ENCODE measurements at regions not wholly inside any gene's neighbourhood (a gene's known extent, or its start where the extent isn't known, plus 50 kb on each side); places are given as distances from the start of the nearest gene placed in this dataset.
"Not testable (repeated sequence)": the region's sequence is repeated elsewhere in the genome, so short reads cannot be mapped to it uniquely, and the experiment has no call there.

- DNase-seq (ENCODE audit: low spot score) = no peak
Observed at GRCh38 chr12:131521326-131521725, 189.6 kb upstream of the SFSWAP start.

GRCh38 chr12:131525795-131526508 lies 184.9 kb upstream of the SFSWAP start:
- DNase-seq (ENCODE audit: low spot score) = no peak

- no peak for DNase-seq (ENCODE audit: low spot score)
Observed at GRCh38 chr12:131527092-131527491, 183.8 kb upstream of the SFSWAP start.

GRCh38 chr12:131527736-131528135 lies 183.2 kb upstream of the SFSWAP start:
- DNase-seq (ENCODE audit: low spot score) = no peak

GRCh38 chr12:131528144-131528543 lies 182.7 kb upstream of the SFSWAP start:
- DNase-seq (ENCODE audit: low spot score) = no peak

- no peak for DNase-seq (ENCODE audit: low spot score)
Observed at GRCh38 chr12:131528667-131529066, 182.2 kb upstream of the SFSWAP start.

GRCh38 chr12:131529196-131530040 lies 181.5 kb upstream of the SFSWAP start:
- DNase-seq (ENCODE audit: low spot score) = no peak

- DNase-seq (ENCODE audit: low spot score) = no peak
Observed at GRCh38 chr12:131530041-131530332, 180.9 kb upstream of the SFSWAP start.

GRCh38 chr12:131530422-131530821 lies 180.5 kb upstream of the SFSWAP start:
- DNase-seq (ENCODE audit: low spot score) = no peak

- no peak for DNase-seq (ENCODE audit: low spot score)
Observed at GRCh38 chr12:131533139-131533538, 177.8 kb upstream of the SFSWAP start.

GRCh38 chr12:131535779-131536178 lies 175.1 kb upstream of the SFSWAP start:
- no peak for DNase-seq (ENCODE audit: low spot score)

GRCh38 chr12:131536337-131536736 lies 174.6 kb upstream of the SFSWAP start:
- DNase-seq (ENCODE audit: low spot score) = peak; percentile 32

GRCh38 chr12:131536766-131537165 lies 174.1 kb upstream of the SFSWAP start:
- no peak for DNase-seq (ENCODE audit: low spot score)

- DNase-seq (ENCODE audit: low spot score) = no peak
Observed at GRCh38 chr12:131537267-131537958, 173.5 kb upstream of the SFSWAP start.

GRCh38 chr12:131539381-131539780 lies 171.5 kb upstream of the SFSWAP start:
- no peak for DNase-seq (ENCODE audit: low spot score)

- no peak for DNase-seq (ENCODE audit: low spot score)
Observed at GRCh38 chr12:131540138-131540623, 170.7 kb upstream of the SFSWAP start.

GRCh38 chr12:131541512-131541911 lies 169.4 kb upstream of the SFSWAP start:
- not testable (repeated sequence) for DNase-seq (ENCODE audit: low spot score)

GRCh38 chr12:131542351-131542750 lies 168.5 kb upstream of the SFSWAP start:
- DNase-seq (ENCODE audit: low spot score) = no peak

GRCh38 chr12:131543040-131543439 lies 167.8 kb upstream of the SFSWAP start:
- no peak for DNase-seq (ENCODE audit: low spot score)

GRCh38 chr12:131547555-131547954 lies 163.3 kb upstream of the SFSWAP start:
- DNase-seq (ENCODE audit: low spot score) = no peak

GRCh38 chr12:131550121-131550520 lies 160.8 kb upstream of the SFSWAP start:
- DNase-seq (ENCODE audit: low spot score) = no peak

- DNase-seq (ENCODE audit: low spot score) = no peak
Observed at GRCh38 chr12:131551675-131552491, 159.0 kb upstream of the SFSWAP start.
